ENCODE measurements at regions not wholly inside any gene's neighbourhood (a gene's known extent, or its start where the extent isn't known, plus 50 kb on each side); places are given as distances from the start of the nearest gene placed in this dataset.

- H2BK120ac ChIP-seq (ENCODE audit: low read depth, low read length), result no peak overlapping the region
- H2AK5ac ChIP-seq (ENCODE audit: low read depth, low read length), result no peak overlapping the region
- CTCF ChIA-PET, result no interaction called here
- DNase-seq, result no peak
- no peaks in the 10 kb centered on the region for H3K9me1 ChIP-seq (ENCODE audit: insufficient read depth, low read length)
- BruUV-seq (replicated peaks), result no TSS peak
- intact Hi-C loops (cut with micrococcal nuclease), result loop anchor here (2.0 to 10.0 kb wide), 3 partner anchors 799 to 1046 kb away; no protein-coding TSS in a partner anchor
- POLR2A ChIA-PET (ENCODE audit: unreplicated experiment), result interaction anchor here (0.6 kb wide), 1 partner anchor 49 kb away, joined by 3 read pairs; no protein-coding TSS in a partner anchor
- H3K79me1 ChIP-seq (ENCODE audit: low read depth in 1 of 2, low read length in 2 of 2), result no peaks in the 10 kb centered on the region
- no peak overlapping the region for H4K91ac ChIP-seq (ENCODE audit: insufficient read depth, low read depth, low read length)
- H3K9ac ChIP-seq (ENCODE audit: low read depth, low read length), result no peak overlapping the region
- H3K4me1 ChIP-seq (ENCODE audit: control insufficient read depth, insufficient read depth, low read length), result no peaks in the 10 kb centered on the region
- H4K5ac ChIP-seq (ENCODE audit: low read depth, low read length), result no peak overlapping the region
- H2BK20ac ChIP-seq (ENCODE audit: low read depth, low read length), result no peak overlapping the region
- H2BK15ac ChIP-seq (ENCODE audit: low read depth, low read length), result no peak overlapping the region
- no peak overlapping the region for H2BK5ac ChIP-seq (ENCODE audit: low read depth, low read length, poor library complexity, severe bottlenecking)
- no peak overlapping the region for H3K4me3 ChIP-seq (ENCODE audit: insufficient read depth, low read depth, low read length)
- H3K4ac ChIP-seq (ENCODE audit: low read depth, low read length), result no peak overlapping the region
- H3K18ac ChIP-seq (ENCODE audit: low read depth, low read length), result no peak overlapping the region
- in situ Hi-C loops (cut with MboI; ENCODE audit: low sequenced_read_pairs), result no loop called here
- H3K9me3 ChIP-seq (ENCODE audit: control insufficient read depth, insufficient read depth, low read length), result no peaks in the 10 kb centered on the region
- H3K23ac ChIP-seq (ENCODE audit: low read depth, low read length), result no peak overlapping the region
- H2AK9ac ChIP-seq (replicated peaks; ENCODE audit: low read depth, low read length, poor library complexity), result no peak overlapping the region
- no peak overlapping the region for H3K56ac ChIP-seq (ENCODE audit: extremely low read depth, insufficient read depth, low read length)
- dilution Hi-C loops (cut with HindIII; ENCODE audit: low sequenced_read_pairs, unreplicated experiment), result no loop called here
- no peak for ATAC-seq (ENCODE audit: low read depth)
- no peaks in the 10 kb centered on the region; the same call in 1 of the 2 replicates for H3K27me3 ChIP-seq (ENCODE audit: control insufficient read depth, insufficient read depth, low read length)
- no peak overlapping the region for H2AFZ ChIP-seq (replicated peaks; ENCODE audit: low read length, poor library complexity)
- H3K36me3 ChIP-seq (ENCODE audit: control insufficient read depth, insufficient read depth, low read length), result no peaks in the 10 kb centered on the region
- TF ChIP-seq MAZ (IDR thresholded peaks at IDR 0.05; ENCODE audit: borderline replicate concordance, low read depth, low read length) (no peak), CEBPB (IDR thresholded peaks at IDR 0.05; ENCODE audit: low read depth, low read length) (no peak), NFE2L2 (IDR thresholded peaks at IDR 0.05; ENCODE audit: low read depth, low read length) (no peak), RAD21 (IDR thresholded peaks at IDR 0.05; ENCODE audit: low read length) (no peak), RCOR1 (IDR thresholded peaks at IDR 0.05; ENCODE audit: insufficient replicate concordance, low read length) (no peak), CTCF (conservative IDR thresholded peaks at IDR 0.05; ENCODE audit: low read depth, low read length) (no peak), BHLHE40 (IDR thresholded peaks at IDR 0.05; ENCODE audit: low read depth, low read length) (no peak), USF2 (IDR thresholded peaks at IDR 0.05; ENCODE audit: low read depth, low read length) (no peak), CHD1 (IDR thresholded peaks at IDR 0.05; ENCODE audit: low read depth, low read length) (no peak), MAFK (IDR thresholded peaks at IDR 0.05; ENCODE audit: low read depth, low read length) (no peak), POLR2A (IDR thresholded peaks at IDR 0.05; ENCODE audit: low read depth, low read length) (no peak), RFX5 (IDR thresholded peaks at IDR 0.05; ENCODE audit: low read depth, low read length) (no peak), ELK1 (IDR thresholded peaks at IDR 0.05; ENCODE audit: borderline replicate concordance, low read depth, low read length) (no peak), SMC3 (IDR thresholded peaks at IDR 0.05; ENCODE audit: low read depth, low read length) (no peak), FOS (IDR thresholded peaks at IDR 0.05; ENCODE audit: low read depth, low read length) (no peak), MXI1 (IDR thresholded peaks at IDR 0.05; ENCODE audit: borderline replicate concordance, low read depth, low read length) (no peak)
- no peak overlapping the region for H3K4me2 ChIP-seq (ENCODE audit: low read depth, low read length)
- no peak overlapping the region for H4K8ac ChIP-seq (ENCODE audit: low read depth in 2 of 2, low read length in 2 of 2)
- no peak overlapping the region for H3K27ac ChIP-seq (ENCODE audit: insufficient read depth, low read length)
- H4K20me1 ChIP-seq (ENCODE audit: insufficient read depth, low read length), result no peaks in the 10 kb centered on the region
- H3K14ac ChIP-seq (replicated peaks; ENCODE audit: low read depth, low read length), result no peak overlapping the region
Measured at GRCh38 chr9:73083519-73083918, 68.1 kb upstream of the ANXA1 start.

Measured in IMR-90 (cell line).